K562 (cell line): ENCODE measurements at regions not wholly inside any gene's neighbourhood (a gene's known extent, or its start where the extent isn't known, plus 50 kb on each side); places are given as distances from the start of the nearest gene placed in this dataset.

Experiments used
- C11orf30 ChIP-seq: fragments of 450-650 bp; IDR thresholded peaks from 2 replicates; pipeline ENCODE4 v1.6.1; 2016; ENCODE audit warnings: low read depth, mild to moderate bottlenecking
- CBX3 ChIP-seq, 2 experiments: IDR thresholded peaks; 1 replicate in 1 of 2; 2 replicates in 1 of 2; pipeline ENCODE4 v1.6.1; 2012; ENCODE audit warnings: inconsistent platforms in 2 of 2, low read length in 2 of 2, borderline replicate concordance in 1 of 2, control low read depth in 1 of 2
- CTBP1 ChIP-seq: fragments of 450-650 bp; IDR thresholded peaks from 2 replicates; pipeline ENCODE4 v1.6.1; 2016; ENCODE audit warnings: borderline replicate concordance
- HNRNPH1 ChIP-seq: fragments of 200-400 bp; formaldehyde crosslinking; optimal IDR thresholded peaks from 2 replicates; pipeline ENCODE3; 2017; ENCODE audit warnings: low read depth, mild to moderate bottlenecking, low read length, moderate library complexity
- HNRNPUL1 ChIP-seq: fragments of 200-400 bp; formaldehyde crosslinking; IDR thresholded peaks from 2 replicates; pipeline ENCODE4 v1.6.1; 2017; ENCODE audit warnings: low read length
- KLF10 ChIP-seq: fragments of 250-450 bp; sonication (Bioruptor Pico); IDR thresholded peaks from 2 replicates; pipeline ENCODE4 v1.6.1; 2021; ENCODE audit warnings: matching md5 sums
- KLF6 ChIP-seq: fragments of 250-450 bp; sonication (Bioruptor Pico); IDR thresholded peaks from 2 replicates; pipeline ENCODE4 v1.4.0; 2020; ENCODE audit warnings: mild to moderate bottlenecking, moderate library complexity, borderline replicate concordance
- MCM3 ChIP-seq: fragments of 450-650 bp; IDR thresholded peaks from 2 replicates; pipeline ENCODE4 v1.6.1; 2016
- MED1 ChIP-seq: sonication (generic); formaldehyde crosslinking; IDR thresholded peaks from 2 replicates; pipeline ENCODE4 v1.8.1; 2023; ENCODE audit warnings: missing genetic modification reagents, borderline replicate concordance
- NELFE ChIP-seq: IDR thresholded peaks from 2 replicates; pipeline ENCODE4 v1.6.1; 2011; ENCODE audit warnings: mild to moderate bottlenecking; ENCODE audit not compliant: insufficient read depth, insufficient read length
- RBM22 ChIP-seq: fragments of 200-400 bp; formaldehyde crosslinking; IDR thresholded peaks from 2 replicates; pipeline ENCODE4 v1.6.1; 2018; ENCODE audit warnings: low read length, low read depth; ENCODE audit not compliant: poor library complexity, severe bottlenecking
- RCOR1 ChIP-seq, 2 experiments: IDR thresholded peaks; 2 replicates each; pipeline ENCODE4 v1.6.1; 2012; ENCODE audit warnings: low read depth in 2 of 2, low read length in 2 of 2, borderline replicate concordance in 1 of 2, improper control_type of control experiment in 1 of 2
- SIRT6 ChIP-seq: IDR thresholded peaks from one replicate; pipeline ENCODE4 v1.6.1; 2012; ENCODE audit warnings: low read depth, mild to moderate bottlenecking, control low read depth, inconsistent platforms, low read length, moderate library complexity
- TBP ChIP-seq: optimal IDR thresholded peaks from 2 replicates; pipeline ENCODE3; 2011; ENCODE audit warnings: low read depth, low read length, improper control_type of control experiment
- ZNF316 ChIP-seq: fragments of 450-650 bp; IDR thresholded peaks from 2 replicates; pipeline ENCODE4 v1.6.1; 2016
- TF ChIP-seq, protein P1 (sequence below), 2 experiments: fragments of 450-650 bp in 1 of 2; IDR thresholded peaks; 2 replicates each; pipeline ENCODE4 v1.6.1; 2011 to 2017; ENCODE audit warnings: low read depth in 2 of 2, antibody characterized with exemption in 1 of 2, borderline replicate concordance in 1 of 2, low read length in 1 of 2, mild to moderate bottlenecking in 1 of 2, mixed read lengths in 1 of 2; ENCODE audit not compliant: control insufficient read depth in 1 of 2
- TF ChIP-seq, protein P2 (sequence below): fragments of 450-650 bp; IDR thresholded peaks from 2 replicates; pipeline ENCODE4 v1.6.1; 2018; ENCODE audit not compliant: partially characterized antibody

DNA sequence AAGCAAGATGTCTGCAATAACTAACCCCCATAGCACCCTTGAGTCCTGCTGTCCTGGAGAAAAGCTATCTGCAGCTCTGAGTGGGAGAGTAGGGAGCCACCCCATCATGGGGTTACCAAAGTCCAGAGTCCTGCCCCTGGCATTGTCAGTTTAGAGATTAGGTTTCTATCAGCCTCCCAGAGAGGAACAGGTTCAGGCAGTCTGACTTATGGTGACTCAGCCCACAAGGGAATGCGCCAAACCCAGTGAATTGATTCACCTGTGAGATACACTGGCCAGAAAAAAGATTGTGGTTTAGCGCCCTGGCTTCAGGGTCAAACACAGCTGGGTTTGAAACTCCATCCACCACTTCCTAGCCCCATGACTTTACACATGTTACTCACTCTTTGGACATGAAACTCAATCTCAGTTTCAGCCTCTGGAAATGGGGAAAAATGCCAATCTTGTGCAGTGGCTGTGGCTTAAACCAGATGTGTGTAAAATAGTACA, 263.6 kb upstream of the HES1 start (continued):
- TF ChIP-seq, protein P1, sequence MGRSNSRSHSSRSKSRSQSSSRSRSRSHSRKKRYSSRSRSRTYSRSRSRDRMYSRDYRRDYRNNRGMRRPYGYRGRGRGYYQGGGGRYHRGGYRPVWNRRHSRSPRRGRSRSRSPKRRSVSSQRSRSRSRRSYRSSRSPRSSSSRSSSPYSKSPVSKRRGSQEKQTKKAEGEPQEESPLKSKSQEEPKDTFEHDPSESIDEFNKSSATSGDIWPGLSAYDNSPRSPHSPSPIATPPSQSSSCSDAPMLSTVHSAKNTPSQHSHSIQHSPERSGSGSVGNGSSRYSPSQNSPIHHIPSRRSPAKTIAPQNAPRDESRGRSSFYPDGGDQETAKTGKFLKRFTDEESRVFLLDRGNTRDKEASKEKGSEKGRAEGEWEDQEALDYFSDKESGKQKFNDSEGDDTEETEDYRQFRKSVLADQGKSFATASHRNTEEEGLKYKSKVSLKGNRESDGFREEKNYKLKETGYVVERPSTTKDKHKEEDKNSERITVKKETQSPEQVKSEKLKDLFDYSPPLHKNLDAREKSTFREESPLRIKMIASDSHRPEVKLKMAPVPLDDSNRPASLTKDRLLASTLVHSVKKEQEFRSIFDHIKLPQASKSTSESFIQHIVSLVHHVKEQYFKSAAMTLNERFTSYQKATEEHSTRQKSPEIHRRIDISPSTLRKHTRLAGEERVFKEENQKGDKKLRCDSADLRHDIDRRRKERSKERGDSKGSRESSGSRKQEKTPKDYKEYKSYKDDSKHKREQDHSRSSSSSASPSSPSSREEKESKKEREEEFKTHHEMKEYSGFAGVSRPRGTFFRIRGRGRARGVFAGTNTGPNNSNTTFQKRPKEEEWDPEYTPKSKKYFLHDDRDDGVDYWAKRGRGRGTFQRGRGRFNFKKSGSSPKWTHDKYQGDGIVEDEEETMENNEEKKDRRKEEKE (IDR thresholded peaks at IDR 0.05; ENCODE audit: borderline replicate concordance in 1 of 2, control insufficient read depth in 1 of 2, low read depth in 2 of 2, low read length in 1 of 2): no peak
- TF ChIP-seq RCOR1 (IDR thresholded peaks at IDR 0.05; ENCODE audit: borderline replicate concordance in 1 of 2, low read depth in 2 of 2, low read length in 2 of 2) (peak; percentile 77 to 97), CTBP1 (peak; percentile 87), KLF10 (CRISPR knock-in tag) (no peak), ZNF316 (peak; percentile 14; the same call in 1 of the 2 replicates), RBM22 (no peak), SIRT6 (no peak), HNRNPH1 (no peak), MCM3 (no peak), KLF6 (CRISPR knock-in tag) (no peak), C11orf30 (no peak), NELFE (no peak), MED1 (CRISPR knock-in tag) (no peak), HNRNPUL1 (no peak), CBX3 (IDR thresholded peaks at IDR 0.05; ENCODE audit: borderline replicate concordance in 1 of 2, low read length in 2 of 2) (0 out of 3 replicates have a peak, but pooled peaks of 1 of the 2 experiments have one; percentile 43), TBP (no peak)
- TF ChIP-seq, protein P2, sequence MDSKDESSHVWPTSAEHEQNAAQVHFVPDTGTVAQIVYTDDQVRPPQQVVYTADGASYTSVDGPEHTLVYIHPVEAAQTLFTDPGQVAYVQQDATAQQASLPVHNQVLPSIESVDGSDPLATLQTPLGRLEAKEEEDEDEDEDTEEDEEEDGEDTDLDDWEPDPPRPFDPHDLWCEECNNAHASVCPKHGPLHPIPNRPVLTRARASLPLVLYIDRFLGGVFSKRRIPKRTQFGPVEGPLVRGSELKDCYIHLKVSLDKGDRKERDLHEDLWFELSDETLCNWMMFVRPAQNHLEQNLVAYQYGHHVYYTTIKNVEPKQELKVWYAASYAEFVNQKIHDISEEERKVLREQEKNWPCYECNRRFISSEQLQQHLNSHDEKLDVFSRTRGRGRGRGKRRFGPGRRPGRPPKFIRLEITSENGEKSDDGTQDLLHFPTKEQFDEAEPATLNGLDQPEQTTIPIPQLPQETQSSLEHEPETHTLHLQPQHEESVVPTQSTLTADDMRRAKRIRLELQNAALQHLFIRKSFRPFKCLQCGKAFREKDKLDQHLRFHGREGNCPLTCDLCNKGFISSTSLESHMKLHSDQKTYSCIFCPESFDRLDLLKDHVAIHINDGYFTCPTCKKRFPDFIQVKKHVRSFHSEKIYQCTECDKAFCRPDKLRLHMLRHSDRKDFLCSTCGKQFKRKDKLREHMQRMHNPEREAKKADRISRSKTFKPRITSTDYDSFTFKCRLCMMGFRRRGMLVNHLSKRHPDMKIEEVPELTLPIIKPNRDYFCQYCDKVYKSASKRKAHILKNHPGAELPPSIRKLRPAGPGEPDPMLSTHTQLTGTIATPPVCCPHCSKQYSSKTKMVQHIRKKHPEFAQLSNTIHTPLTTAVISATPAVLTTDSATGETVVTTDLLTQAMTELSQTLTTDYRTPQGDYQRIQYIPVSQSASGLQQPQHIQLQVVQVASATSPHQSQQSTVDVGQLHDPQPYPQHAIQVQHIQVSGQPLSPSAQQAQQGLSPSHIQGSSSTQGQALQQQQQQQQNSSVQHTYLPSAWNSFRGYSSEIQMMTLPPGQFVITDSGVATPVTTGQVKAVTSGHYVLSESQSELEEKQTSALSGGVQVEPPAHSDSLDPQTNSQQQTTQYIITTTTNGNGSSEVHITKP: no peak
